ENCODE measurements at regions not wholly inside any gene's neighbourhood (a gene's known extent, or its start where the extent isn't known, plus 50 kb on each side); places are given as distances from the start of the nearest gene placed in this dataset.

DNA sequence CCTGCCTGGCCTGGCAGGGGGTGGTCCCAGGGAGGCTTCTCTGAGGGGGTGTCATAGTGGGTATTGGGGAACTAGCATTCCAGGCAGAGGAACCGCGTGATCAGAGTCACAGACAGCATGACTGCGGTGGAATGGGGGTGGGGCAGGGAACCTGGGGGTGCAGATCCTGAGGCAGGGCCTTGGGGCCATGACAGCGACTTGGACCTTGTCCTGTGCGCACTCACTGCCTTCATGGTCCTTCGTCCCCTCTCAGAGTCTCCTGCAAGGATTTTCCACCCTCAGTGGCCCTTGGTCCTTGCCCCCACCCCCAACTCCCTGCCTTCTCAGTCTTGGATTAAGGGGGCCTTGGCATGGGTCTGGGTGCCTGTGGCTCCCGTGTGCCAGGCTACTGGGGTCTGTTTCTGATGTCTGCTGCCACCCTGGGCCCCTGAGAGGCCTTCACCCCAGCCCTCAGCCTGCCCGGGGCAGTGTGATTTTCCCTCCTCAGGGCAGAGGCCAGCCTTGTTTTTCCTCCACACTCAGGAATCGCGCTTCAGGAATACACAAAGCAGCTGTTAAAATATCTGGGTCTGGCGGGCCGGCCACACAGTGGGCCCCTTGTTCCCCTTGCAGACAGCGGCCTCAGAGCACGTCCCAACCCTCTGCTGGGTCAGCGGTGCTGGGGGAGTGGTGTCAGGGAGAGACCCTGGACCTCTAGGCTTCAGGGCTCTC is 51.6 kb downstream of the GLI2 start:
- H3K9ac ChIP-seq (ENCODE audit: low read length): no peak overlapping the region
- DNase-seq (no peak), ATAC-seq (ENCODE audit: low read depth) (no peak)
- H4K20me1 ChIP-seq (ENCODE audit: control insufficient read depth, insufficient read depth, low read length, poor library complexity, severe bottlenecking): no peaks in the 10 kb centered on the region
- 91% methylated on average over 15 of the region's 15 CpGs for WGBS (ENCODE audit: insufficient coverage)
- H3K4me1 ChIP-seq (ENCODE audit: control insufficient read depth in 2 of 2, insufficient read depth in 2 of 2, low read length in 2 of 2): no peaks in the 10 kb centered on the region
- H2AFZ ChIP-seq (ENCODE audit: insufficient read depth, low read depth, low read length, poor library complexity, severe bottlenecking): no peak overlapping the region
- H3K36me3 ChIP-seq (replicated peaks in 1 of 2; ENCODE audit: control extremely low read depth in 1 of 2, control insufficient read depth in 1 of 2, extremely low read depth in 1 of 2, insufficient read depth in 2 of 2, low read length in 1 of 2): no peaks in the 10 kb centered on the region
- POLR2A ChIA-PET: no interaction called here
- H3K27ac ChIP-seq (ENCODE audit: low read length in 2 of 2): no peak overlapping the region
- H3K4me3 Mint-ChIP-seq: no peak overlapping the region
- H3K79me2 ChIP-seq (ENCODE audit: control insufficient read depth, insufficient read depth, low read length): no peaks in the 10 kb centered on the region
- CTCF ChIA-PET: no interaction called here
- peaks cover 2% of the 10 kb centered on the region for H3K9me3 Mint-ChIP-seq (ENCODE audit: insufficient read depth)
- no peaks in the 10 kb centered on the region for H3K4me1 Mint-ChIP-seq
- no peak overlapping the region for H3K4me2 ChIP-seq (replicated peaks; ENCODE audit: low read depth, low read length, poor library complexity, severe bottlenecking)
- H3K4me3 ChIP-seq (ENCODE audit: control extremely low read depth in 1 of 5, extremely low read depth in 1 of 5, insufficient read depth in 1 of 5, low read depth in 2 of 5, low read length in 4 of 5): no peak overlapping the region
- intact Hi-C loops (cut with micrococcal nuclease): no loop called here
- H3K27ac Mint-ChIP-seq: no peak overlapping the region
- no peak for TF ChIP-seq EZH2 (IDR thresholded peaks at IDR 0.05; ENCODE audit: borderline replicate concordance, insufficient read depth, low read depth, low read length, poor library complexity, severe bottlenecking)
- TF ChIP-seq CTCF (IDR thresholded peaks at IDR 0.05): no peak
- peaks cover 4% of the 10 kb centered on the region for H3K27me3 Mint-ChIP-seq
- H3K9me3 ChIP-seq (ENCODE audit: control extremely low read depth in 1 of 3, control insufficient read depth in 2 of 3, insufficient read depth in 1 of 3, low read length in 2 of 3): no peaks in the 10 kb centered on the region
- no peaks in the 10 kb centered on the region for H3K27me3 ChIP-seq (replicated peaks in 1 of 4; ENCODE audit: control extremely low read depth in 1 of 4, control insufficient read depth in 3 of 4, insufficient read depth in 4 of 4, low read length in 3 of 4)

DNA sequence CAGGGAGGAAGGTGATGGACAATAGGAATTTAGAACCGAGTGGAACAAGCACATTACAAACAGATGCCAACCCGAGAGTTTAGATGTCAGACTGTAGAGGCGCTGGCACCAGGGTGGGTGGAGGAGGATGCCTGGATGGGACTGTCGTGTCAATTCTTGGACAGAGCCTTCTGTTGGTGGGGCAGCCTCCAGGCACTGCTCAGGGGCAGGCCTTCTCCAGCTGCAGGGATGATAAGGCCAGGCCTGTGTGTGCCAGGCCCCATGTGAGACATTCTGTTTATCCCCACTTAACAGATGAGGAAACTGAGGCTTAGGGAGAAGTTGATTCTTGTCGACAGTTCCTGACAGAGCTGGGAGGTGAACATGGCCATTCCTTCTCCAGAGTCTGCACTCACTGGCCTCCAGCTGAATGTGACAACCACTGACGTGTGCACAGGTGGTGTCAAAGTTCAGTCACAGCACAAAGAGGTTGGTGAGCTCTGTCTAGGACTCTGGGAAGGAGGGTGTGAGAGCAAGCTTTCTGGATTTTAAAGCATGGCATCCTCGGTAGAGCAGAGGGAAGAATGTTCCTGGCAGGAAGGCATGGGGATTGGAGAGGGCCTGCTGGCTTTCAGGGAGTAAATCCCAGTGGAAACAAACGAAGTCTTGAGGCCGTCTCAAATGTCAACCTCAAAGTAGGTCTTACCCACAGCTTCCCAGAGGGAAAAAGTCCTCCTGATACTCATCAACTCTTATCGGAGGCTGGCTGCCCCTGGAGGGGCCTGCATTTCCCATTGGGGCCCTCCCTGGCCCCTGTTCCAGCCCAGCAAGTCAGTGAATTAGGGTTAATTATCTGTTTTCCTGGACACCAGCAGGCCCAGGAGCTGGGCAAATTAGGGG is 52.4 kb downstream of the GLI2 start:
- Mint-ChIP-seq H3K4me1 (no peaks in the 10 kb centered on the region), H3K4me3 (no peak overlapping the region), H3K9me3 (ENCODE audit: insufficient read depth) (peaks cover 2% of the 10 kb centered on the region), H3K27ac (no peak overlapping the region), H3K27me3 (peaks cover 4% of the 10 kb centered on the region)
- no peaks in the 10 kb centered on the region for H3K27me3 ChIP-seq (replicated peaks in 1 of 4; ENCODE audit: control extremely low read depth in 1 of 4, control insufficient read depth in 3 of 4, insufficient read depth in 4 of 4, low read length in 3 of 4)
- ChIA-PET CTCF (no interaction called here), POLR2A (no interaction called here)
- no peak overlapping the region for H3K4me3 ChIP-seq (ENCODE audit: control extremely low read depth in 1 of 5, extremely low read depth in 1 of 5, insufficient read depth in 1 of 5, low read depth in 2 of 5, low read length in 4 of 5)
- H3K9me3 ChIP-seq (ENCODE audit: control extremely low read depth in 1 of 3, control insufficient read depth in 2 of 3, insufficient read depth in 1 of 3, low read length in 2 of 3): no peaks in the 10 kb centered on the region
- DNase-seq (no peak), ATAC-seq (ENCODE audit: low read depth) (no peak)
- WGBS (ENCODE audit: insufficient coverage): 82% methylated on average over 10 of the region's 10 CpGs
- intact Hi-C loops (cut with micrococcal nuclease): no loop called here
- H3K36me3 ChIP-seq (replicated peaks in 1 of 2; ENCODE audit: control extremely low read depth in 1 of 2, control insufficient read depth in 1 of 2, extremely low read depth in 1 of 2, insufficient read depth in 2 of 2, low read length in 1 of 2): no peaks in the 10 kb centered on the region
- H3K27ac ChIP-seq (ENCODE audit: low read length in 2 of 2): no peak overlapping the region
- H3K4me2 ChIP-seq (replicated peaks; ENCODE audit: low read depth, low read length, poor library complexity, severe bottlenecking): no peak overlapping the region
- H2AFZ ChIP-seq (ENCODE audit: insufficient read depth, low read depth, low read length, poor library complexity, severe bottlenecking): no peak overlapping the region
- no peaks in the 10 kb centered on the region for H3K79me2 ChIP-seq (ENCODE audit: control insufficient read depth, insufficient read depth, low read length)
- no peak overlapping the region for H3K9ac ChIP-seq (ENCODE audit: low read length)
- TF ChIP-seq CTCF (IDR thresholded peaks at IDR 0.05) (no peak), EZH2 (IDR thresholded peaks at IDR 0.05; ENCODE audit: borderline replicate concordance, insufficient read depth, low read depth, low read length, poor library complexity, severe bottlenecking) (no peak)
- no peaks in the 10 kb centered on the region for H3K4me1 ChIP-seq (ENCODE audit: control insufficient read depth in 2 of 2, insufficient read depth in 2 of 2, low read length in 2 of 2)
- H4K20me1 ChIP-seq (ENCODE audit: control insufficient read depth, insufficient read depth, low read length, poor library complexity, severe bottlenecking): no peaks in the 10 kb centered on the region

Measured in B cell (primary cell).